ENCODE measurements at regions not wholly inside any gene's neighbourhood (a gene's known extent, or its start where the extent isn't known, plus 50 kb on each side); places are given as distances from the start of the nearest gene placed in this dataset.

DNA sequence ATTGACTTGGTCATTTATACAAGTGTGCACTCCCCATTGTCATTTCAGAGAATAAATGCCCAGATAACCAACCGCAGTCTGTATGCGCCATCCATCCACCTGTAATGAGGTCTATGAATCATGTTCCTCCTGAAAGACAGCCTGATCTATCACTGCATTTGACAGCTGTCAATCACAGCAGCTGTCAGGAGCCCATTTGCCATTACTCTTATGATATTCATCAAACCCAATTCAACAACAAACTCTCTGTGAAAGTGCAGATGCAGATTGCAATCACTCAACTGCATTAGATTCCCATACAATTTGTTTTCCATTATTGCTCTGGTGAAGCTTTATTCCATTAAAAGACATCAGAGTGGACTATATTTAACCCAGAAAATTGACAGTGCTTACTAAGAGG is 586.9 kb upstream of the KIRREL3 start:
- TF ChIP-seq, protein P1, sequence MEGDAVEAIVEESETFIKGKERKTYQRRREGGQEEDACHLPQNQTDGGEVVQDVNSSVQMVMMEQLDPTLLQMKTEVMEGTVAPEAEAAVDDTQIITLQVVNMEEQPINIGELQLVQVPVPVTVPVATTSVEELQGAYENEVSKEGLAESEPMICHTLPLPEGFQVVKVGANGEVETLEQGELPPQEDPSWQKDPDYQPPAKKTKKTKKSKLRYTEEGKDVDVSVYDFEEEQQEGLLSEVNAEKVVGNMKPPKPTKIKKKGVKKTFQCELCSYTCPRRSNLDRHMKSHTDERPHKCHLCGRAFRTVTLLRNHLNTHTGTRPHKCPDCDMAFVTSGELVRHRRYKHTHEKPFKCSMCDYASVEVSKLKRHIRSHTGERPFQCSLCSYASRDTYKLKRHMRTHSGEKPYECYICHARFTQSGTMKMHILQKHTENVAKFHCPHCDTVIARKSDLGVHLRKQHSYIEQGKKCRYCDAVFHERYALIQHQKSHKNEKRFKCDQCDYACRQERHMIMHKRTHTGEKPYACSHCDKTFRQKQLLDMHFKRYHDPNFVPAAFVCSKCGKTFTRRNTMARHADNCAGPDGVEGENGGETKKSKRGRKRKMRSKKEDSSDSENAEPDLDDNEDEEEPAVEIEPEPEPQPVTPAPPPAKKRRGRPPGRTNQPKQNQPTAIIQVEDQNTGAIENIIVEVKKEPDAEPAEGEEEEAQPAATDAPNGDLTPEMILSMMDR (IDR thresholded peaks at IDR 0.05), result no peak
- no peak for TF ChIP-seq POLR2A (IDR thresholded peaks at IDR 0.05)

All from uterus (tissue), 2 donors.